Natural killer cell (primary cell): ENCODE measurements at regions not wholly inside any gene's neighbourhood (a gene's known extent, or its start where the extent isn't known, plus 50 kb on each side); places are given as distances from the start of the nearest gene placed in this dataset.

ENCODE experiments used
- ATAC-seq, 3 donors: fragments of 150-1000 bp in 2 of 3; fragments of 200-7000 bp in 1 of 3; cut with Tn5 transposase; 1 replicate in 1 of 3; 2 replicates in 2 of 3; pipeline ENCODE4 v1.10.0; 2021; ENCODE audit warnings: mild to moderate bottlenecking in 2 of 3, moderate library complexity in 2 of 3
- DNase-seq, 2 donors: peaks; one replicate each; pipeline versions ENCODE4 v3.0.0 to v3.0.0-alpha.2; 2013 to 2021; ENCODE audit warnings: mixed read lengths in 1 of 2
- H3K27ac ChIP-seq: one replicate; pipeline ENCODE4 v1.5.1; 2013; ENCODE audit warnings: mild to moderate bottlenecking, low read length
- H3K27me3 ChIP-seq: one replicate; pipeline ENCODE4 v1.6.1; 2013; ENCODE audit warnings: low read length; ENCODE audit not compliant: control insufficient read depth, insufficient read depth
- H3K36me3 ChIP-seq: one replicate; pipeline ENCODE4 v1.6.1; 2013; ENCODE audit warnings: low read length; ENCODE audit not compliant: control insufficient read depth, insufficient read depth
- H3K4me1 ChIP-seq: one replicate; pipeline ENCODE4 v1.6.1; 2013; ENCODE audit warnings: low read length; ENCODE audit not compliant: control insufficient read depth, insufficient read depth
- H3K4me3 ChIP-seq: one replicate; pipeline ENCODE4 v1.5.1; 2013; ENCODE audit warnings: low read length
- H3K9me3 ChIP-seq: one replicate; pipeline ENCODE4 v1.6.1; 2013; ENCODE audit warnings: low read length; ENCODE audit not compliant: control insufficient read depth, insufficient read depth
- H3K27ac Mint-ChIP-seq, 2 donors: one replicate each; pipeline ENCODE4 v1.8.0; 2022; ENCODE audit warnings: mild to moderate bottlenecking in 2 of 2, mixed read lengths in 2 of 2, moderate library complexity in 1 of 2
- H3K27me3 Mint-ChIP-seq, 2 donors: one replicate each; pipeline ENCODE4 v1.8.0; 2022; ENCODE audit warnings: low read depth in 2 of 2, mixed read lengths in 2 of 2
- H3K36me3 Mint-ChIP-seq: one replicate; pipeline ENCODE4 v1.8.0; 2022; ENCODE audit warnings: mixed read lengths
- H3K4me1 Mint-ChIP-seq, 2 donors: one replicate each; pipeline ENCODE4 v1.8.0; 2022; ENCODE audit warnings: mixed read lengths in 2 of 2
- H3K4me3 Mint-ChIP-seq: one replicate; pipeline ENCODE4 v1.8.0; 2022; ENCODE audit warnings: mild to moderate bottlenecking, moderate library complexity, mixed read lengths
- H3K9me3 Mint-ChIP-seq, 2 donors: one replicate each; pipeline ENCODE4 v1.8.0; 2022; ENCODE audit warnings: mixed read lengths in 2 of 2
- CTCF ChIP-seq: fragments of 200-600 bp; IDR thresholded peaks from one replicate; pipeline ENCODE4 v1.8.0; 2022; ENCODE audit warnings: antibody characterized with exemption
- WGBS: methylation state at CpG from one replicate; pipeline ENCODE4 v1.1.7; 2013; ENCODE audit warnings: missing lambda C conversion rate; ENCODE audit not compliant: insufficient coverage; 5-methylcytosine and 5-hydroxymethylcytosine counted together
- intact Hi-C: fragments of 100-400 bp; cut with micrococcal nuclease; formaldehyde crosslinking; loops from one replicate; pipeline ENCODE4 v1.14.2; 2022

GRCh38 chr2:236647621-236648020 lies 78.0 kb downstream of the ACKR3 start:
- H3K27me3 ChIP-seq: peaks cover 3% of the 10 kb centered on the region
- H3K9me3 ChIP-seq: no peaks in the 10 kb centered on the region
- no peaks in the 10 kb centered on the region for H3K36me3 ChIP-seq
- intact Hi-C loops: no loop called here
- Mint-ChIP-seq H3K4me1 (peaks cover 0 to 4% of the 10 kb centered on the region in 2 donors), H3K27me3 (peaks cover 17 to 60% of the 10 kb centered on the region in 2 donors), H3K27ac (no peak overlapping the region), H3K36me3 (no peaks in the 10 kb centered on the region), H3K9me3 (no peaks in the 10 kb centered on the region), H3K4me3 (no peak overlapping the region)
- no peak for ATAC-seq
- 100% methylated on average over 4 of the region's 5 CpGs for WGBS
- H3K4me1 ChIP-seq: no peaks in the 10 kb centered on the region
- no peak overlapping the region for H3K4me3 ChIP-seq
- no peak overlapping the region for H3K27ac ChIP-seq
- TF ChIP-seq CTCF: no peak
- DNase-seq: no peak

GRCh38 chr2:236653863-236654262 lies 84.2 kb downstream of the ACKR3 start:
- 67% methylated on average over 1 of the region's 1 CpG for WGBS
- no peaks in the 10 kb centered on the region for H3K4me1 ChIP-seq
- H3K27ac ChIP-seq: no peak overlapping the region
- H3K4me3 ChIP-seq: no peak overlapping the region
- TF ChIP-seq CTCF: no peak
- no peaks in the 10 kb centered on the region for H3K9me3 ChIP-seq
- no peaks in the 10 kb centered on the region for H3K36me3 ChIP-seq
- no peaks in the 10 kb centered on the region for H3K36me3 Mint-ChIP-seq
- DNase-seq (no peak), ATAC-seq (no peak)
- peaks cover 17 to 45% of the 10 kb centered on the region in 2 donors for H3K27me3 Mint-ChIP-seq
- H3K27me3 ChIP-seq: peaks cover 3% of the 10 kb centered on the region
- intact Hi-C loops: no loop called here
- no peaks in the 10 kb centered on the region for H3K4me1 Mint-ChIP-seq
- no peak overlapping the region for H3K27ac Mint-ChIP-seq
- no peak overlapping the region for H3K4me3 Mint-ChIP-seq
- H3K9me3 Mint-ChIP-seq: no peaks in the 10 kb centered on the region

GRCh38 chr2:236654496-236654895 lies 84.9 kb downstream of the ACKR3 start:
- Mint-ChIP-seq H3K9me3 (no peaks in the 10 kb centered on the region), H3K27ac (no peak overlapping the region), H3K4me3 (no peak overlapping the region), H3K27me3 (peaks cover 23 to 45% of the 10 kb centered on the region in 2 donors), H3K36me3 (no peaks in the 10 kb centered on the region), H3K4me1 (no peaks in the 10 kb centered on the region)
- Histone ChIP-seq H3K9me3 (no peaks in the 10 kb centered on the region), H3K27ac (no peak overlapping the region), H3K27me3 (peaks cover 3% of the 10 kb centered on the region), H3K36me3 (no peaks in the 10 kb centered on the region), H3K4me1 (no peaks in the 10 kb centered on the region), H3K4me3 (no peak overlapping the region)
- no peak for TF ChIP-seq CTCF
- 72% methylated on average over 6 of the region's 6 CpGs for WGBS
- ATAC-seq (no peak), DNase-seq (no peak)
- intact Hi-C loops: no loop called here

- Mint-ChIP-seq H3K9me3 (no peaks in the 10 kb centered on the region), H3K4me3 (no peak overlapping the region), H3K27me3 (peaks cover 25 to 42% of the 10 kb centered on the region in 2 donors), H3K36me3 (no peaks in the 10 kb centered on the region), H3K4me1 (no peaks in the 10 kb centered on the region), H3K27ac (no peak overlapping the region)
- Histone ChIP-seq H3K27ac (no peak overlapping the region), H3K36me3 (no peaks in the 10 kb centered on the region), H3K4me3 (no peak overlapping the region), H3K9me3 (no peaks in the 10 kb centered on the region), H3K27me3 (peaks cover 2% of the 10 kb centered on the region), H3K4me1 (no peaks in the 10 kb centered on the region)
- DNase-seq (no peak), ATAC-seq (no peak)
- intact Hi-C loops: no loop called here
- no peak for TF ChIP-seq CTCF
- 66% methylated on average over 2 of the region's 2 CpGs for WGBS
These were observed 86.5 kb downstream of the ACKR3 start for GRCh38 chr2:236656166-236656565.
